Activated T-helper 1 cell treated with Interleukin-2 at 50 U/mL for 16 hours (primary cell): ENCODE measurements at regions not wholly inside any gene's neighbourhood (a gene's known extent, or its start where the extent isn't known, plus 50 kb on each side); places are given as distances from the start of the nearest gene placed in this dataset.

Source experiments
- DNase-seq: peaks from one replicate; pipeline ENCODE4 v3.0.0-alpha.2; 2020; ENCODE audit warnings: low read depth

DNA sequence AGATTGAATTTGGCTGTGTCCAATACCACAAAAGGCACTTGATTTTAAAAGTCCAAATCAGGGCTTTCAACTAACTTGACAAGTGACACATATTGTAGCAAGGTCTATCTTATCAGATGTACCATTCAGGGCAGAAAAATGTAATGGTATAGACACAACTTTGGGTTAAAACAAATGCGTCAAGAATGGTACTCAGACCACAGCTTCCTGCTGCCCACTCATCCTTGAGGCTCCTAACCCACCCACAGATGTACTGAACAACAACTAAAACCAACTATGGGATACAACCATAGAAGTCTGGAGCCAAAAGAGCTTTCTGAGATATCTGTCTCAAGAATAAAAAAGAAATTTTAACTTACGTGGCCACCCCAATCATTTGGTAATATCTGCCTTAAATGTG, 105.2 kb downstream of the RBM43 start:
- DNase-seq, result no peak

DNA sequence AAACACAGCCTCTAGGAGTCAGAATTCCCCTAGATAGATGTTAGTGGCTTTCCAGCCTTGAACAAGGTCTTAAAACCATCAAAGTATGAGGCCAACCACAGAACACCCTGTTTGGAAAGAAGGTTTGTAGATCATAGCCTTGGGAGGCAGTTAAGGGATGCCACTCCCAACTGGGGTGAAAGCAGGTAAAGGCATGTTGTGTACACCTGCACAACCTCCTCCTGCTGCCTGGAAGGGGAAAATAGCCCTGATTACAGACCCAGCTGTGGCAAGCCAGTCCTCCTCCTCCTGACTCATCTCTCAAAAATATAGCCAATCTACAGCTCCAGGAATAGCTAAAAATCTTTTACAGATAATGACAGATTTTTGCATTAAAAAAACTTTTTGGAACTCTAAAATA, 108.1 kb downstream of the RBM43 start:
- DNase-seq, result no peak

DNA sequence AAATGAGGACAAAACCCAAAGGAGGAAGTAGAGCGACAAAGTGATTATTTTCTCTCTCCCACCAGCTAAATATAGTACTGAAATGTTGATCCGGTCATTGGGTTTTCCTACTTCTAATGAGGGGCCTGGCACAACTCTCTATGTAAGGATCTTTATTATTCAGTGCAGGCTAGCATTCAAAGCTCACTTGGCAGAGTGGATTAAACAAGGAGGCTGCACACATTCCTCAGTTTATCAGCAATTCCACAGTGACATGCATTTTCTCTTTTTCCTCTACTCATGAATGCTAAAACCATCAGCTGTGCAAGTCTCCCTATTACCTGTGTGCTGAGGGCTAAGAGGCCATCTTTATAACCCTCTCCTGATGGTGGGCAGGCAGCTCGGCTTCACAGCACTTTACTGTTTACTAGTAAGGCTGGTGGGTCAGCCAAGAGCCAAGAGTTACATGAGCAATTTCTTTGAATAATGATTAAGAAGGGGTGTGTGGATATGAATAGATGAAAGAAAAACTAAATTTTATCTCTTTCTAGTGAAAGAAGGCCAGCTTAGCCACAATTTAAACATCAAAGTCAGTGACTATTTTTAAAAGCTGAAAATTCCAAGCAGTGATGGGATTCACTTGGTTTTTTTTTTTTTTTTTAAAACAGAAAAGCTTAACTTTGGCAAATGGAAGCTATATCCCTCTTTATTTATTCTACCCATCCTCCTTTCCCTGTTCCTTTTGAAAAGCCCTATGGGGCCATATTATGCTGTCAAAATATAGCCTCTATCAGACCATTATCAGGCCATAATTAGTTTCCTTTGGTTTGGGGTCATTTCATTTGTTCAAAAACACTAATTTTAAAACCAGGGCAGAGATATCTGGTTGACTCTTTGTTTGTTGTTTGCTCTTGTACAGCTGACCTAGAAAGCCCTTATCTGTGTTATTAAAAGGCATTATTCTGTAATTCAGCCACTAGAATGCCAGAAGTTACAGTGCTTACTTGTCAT, 111.0 kb downstream of the RBM43 start:
- no peak for DNase-seq

DNA sequence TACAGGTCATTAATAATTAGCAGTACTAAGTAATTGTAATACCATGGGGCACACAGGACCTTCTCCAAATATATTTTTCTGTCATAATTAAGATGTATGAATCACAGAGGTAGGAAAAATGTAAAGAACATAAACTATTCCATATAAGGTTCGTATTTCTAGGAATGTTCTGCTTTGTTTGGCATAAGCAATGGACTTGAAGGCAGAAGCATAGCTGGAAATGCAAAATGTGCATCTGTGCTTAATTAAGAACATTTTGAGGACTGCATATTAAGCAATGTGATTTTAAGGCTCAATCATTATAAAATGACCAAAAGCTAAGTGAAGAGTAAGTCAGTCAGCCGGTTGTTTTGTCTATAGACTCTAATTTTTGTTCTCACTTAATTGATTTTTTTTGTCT, 123.2 kb downstream of the RBM43 start:
- DNase-seq, result no peak

DNA sequence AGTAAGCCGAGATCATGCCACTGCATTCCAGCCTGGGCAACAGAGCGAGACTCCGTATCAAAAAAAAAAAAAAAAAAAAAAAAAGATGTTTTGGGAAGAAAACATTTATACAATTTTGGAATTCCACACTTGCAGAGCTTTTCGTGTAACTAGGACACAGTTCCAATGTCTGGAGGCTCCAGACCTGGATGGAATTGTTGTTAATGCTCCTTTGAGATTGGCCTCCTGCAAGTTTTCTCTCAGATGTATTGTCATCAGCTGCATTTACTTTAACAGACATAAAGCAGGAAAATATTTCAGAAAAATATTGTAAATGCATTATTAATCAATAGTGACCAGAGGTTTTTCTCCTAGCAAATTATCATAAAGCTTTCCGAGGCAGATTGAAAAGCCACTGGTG, 124.1 kb downstream of the RBM43 start:
- no peak for DNase-seq

DNA sequence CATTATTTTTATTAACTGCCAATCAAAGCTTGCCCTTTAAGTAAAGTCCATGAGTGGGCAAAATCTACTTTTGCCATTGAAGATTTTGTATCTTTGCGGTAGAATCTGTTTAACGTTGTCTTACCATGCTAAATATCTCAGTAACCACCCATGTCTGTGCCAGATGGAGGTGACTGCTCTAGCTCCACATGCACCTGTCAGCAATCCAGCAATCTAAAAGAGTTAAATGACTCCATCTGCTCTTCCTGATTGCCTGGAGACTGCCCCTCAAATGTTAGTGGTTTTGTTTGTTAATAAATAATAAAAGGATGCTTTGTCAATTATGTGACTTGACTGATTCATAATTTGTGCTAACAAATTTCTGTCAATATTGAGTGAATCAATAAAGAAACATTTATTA, 141.7 kb downstream of the RBM43 start:
- no peak for DNase-seq

DNA sequence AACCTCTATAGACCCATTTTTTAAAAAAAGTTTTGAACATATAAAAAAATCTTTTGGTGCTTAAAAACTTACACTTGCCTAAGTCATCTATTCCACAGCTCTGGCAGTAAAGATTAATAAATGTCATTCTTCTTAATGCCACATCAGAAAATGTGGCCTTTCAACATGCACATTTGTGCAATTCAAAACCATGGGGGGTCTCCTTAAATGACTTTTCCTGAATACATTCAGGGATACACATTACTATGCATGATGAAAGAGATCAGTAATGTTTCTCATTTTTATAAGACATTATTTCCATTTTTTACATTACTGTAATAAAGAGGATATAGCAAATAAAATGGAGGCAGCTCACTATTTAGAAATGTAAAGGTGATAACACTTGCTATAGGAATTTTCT, 142.3 kb downstream of the RBM43 start:
- no peak for DNase-seq

DNA sequence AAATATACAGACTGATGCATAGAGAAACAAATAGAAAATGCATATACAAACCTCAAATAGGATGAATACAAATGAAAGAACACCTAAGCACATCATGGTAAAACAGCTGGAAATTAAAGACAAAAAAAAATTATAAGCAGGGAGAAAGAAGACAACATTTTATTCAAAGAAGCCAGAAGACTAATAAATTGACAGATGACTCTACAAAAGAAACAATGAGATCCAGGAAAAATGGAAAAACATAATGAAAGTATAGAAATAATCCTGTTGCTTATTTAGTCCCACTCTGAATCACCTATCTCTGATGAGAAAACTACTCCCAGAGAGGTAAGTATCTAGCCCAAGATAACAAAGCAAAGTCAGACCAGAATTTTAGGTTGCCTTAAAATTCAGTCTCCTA, 143.4 kb downstream of the RBM43 start:
- DNase-seq, result no peak

DNA sequence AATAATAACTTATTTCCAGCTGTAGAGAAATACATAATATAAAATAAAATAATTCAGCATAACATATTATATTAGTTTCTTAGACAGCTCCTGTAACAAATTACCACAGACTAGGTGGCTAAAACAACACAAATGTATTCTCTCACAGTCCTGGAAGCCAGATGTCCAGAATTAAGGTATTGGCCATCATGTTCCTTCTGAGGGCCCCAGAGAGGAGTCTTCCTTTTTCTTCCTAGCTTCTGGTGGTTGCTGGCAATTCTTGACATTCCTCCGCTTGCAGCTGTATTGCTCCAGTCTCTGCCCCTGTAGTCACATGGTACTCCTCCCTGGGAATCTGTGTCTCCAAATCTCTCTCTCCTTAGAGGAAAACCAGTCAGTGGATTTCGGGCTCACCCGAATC, 146.8 kb downstream of the RBM43 start:
- no peak for DNase-seq

DNA sequence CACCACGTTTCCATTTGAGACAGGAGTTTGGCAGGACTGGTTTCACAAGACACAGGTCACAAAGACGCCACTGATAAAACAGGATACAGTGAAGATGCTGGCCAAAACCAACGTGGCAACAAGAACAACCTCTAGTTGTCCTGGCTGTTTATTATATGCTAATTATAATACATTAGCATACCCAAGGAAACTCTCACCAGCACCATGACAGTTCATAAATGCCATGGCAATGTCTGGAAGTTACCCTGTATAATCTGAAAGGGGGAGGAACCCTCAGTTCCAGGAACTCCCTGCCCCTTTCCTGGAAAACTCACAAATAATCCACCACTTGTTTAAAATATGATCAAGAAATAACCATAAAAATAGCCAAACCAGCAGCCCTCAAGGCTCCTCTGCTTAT, 148.3 kb downstream of the RBM43 start:
- DNase-seq, result no peak

DNA sequence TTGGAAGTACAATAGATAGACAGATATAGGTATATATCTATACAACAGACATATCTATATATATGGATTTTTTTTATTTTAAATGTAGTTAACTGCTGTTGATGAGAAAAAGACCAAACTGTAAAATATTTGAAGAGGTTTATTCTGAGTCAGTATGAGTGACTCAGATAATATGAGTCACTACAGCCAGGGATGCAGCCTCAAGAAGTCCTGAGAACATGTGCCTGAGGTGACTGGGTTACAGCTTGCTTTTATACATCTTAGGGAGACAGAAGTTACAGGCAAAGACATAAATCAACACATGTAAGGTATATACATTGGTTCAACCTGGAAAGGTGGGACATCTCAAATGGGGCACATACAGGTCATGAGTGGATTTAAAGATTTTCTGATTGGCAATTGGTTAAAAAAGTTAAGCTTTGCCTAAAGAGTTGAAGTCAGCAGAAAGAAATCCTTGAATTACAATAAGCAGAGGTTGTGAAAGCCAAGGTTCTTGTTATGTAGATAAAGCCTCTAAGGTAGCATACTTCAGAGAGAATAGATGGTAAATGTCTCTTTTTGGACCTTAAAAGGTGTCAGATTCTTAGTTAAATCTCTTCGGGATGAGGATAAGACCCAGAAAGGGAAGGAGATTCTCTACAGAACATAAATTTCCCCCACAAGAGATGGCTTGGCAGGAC, 149.9 kb downstream of the RBM43 start:
- no peak for DNase-seq

DNA sequence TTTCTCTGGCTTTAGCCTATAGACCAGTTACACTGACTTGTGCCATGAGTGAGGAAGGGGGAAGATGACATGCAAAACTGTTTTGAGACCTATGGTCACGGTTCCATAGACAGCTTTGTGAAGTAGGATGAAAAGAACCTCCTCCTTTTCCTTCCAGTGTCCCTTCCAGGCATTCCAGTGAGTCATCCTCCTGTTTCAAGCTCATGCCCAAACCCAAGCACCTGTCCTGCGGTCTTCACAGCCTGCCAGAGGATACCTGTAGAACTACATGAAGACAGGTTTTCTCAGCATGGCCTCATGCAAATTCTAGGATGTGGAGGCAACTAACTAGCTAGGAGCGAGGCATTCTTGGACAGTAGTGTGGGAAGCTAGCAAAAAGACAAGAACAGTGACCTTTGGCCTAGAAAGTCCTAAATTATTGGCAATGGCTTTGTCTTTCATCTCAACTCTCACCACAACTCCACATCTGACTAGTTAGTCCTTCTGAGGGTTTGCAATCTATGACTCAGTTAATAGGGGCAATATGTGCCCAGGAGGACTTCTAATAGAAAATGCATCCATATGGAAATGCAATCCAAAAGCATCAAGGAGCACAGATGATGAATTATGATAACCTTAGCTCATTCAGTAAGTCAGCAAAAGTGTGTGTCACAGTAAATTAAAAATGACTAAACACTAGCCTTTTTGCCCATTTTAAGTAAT, 154.7 kb downstream of the RBM43 start:
- no peak for DNase-seq

DNA sequence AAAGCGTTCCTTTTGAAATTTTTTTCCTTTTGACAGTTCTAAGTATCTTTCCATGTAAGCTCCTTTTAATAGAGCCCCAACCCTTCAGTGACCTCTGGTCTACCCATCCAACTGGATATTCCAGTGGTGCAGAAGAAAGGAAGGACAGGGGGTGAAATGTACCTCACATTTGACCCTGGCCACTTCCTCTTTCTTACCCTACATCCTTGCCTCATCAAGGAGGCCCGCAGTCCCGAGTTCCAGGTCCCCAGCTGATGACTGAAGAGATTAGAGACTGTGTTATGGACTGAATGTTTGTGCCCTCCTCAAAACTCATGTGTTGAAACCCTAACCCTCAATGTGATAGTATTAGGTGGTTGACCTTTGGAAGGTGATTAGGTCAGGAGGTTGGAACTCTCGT, 158.1 kb downstream of the RBM43 start:
- DNase-seq, result no peak

DNA sequence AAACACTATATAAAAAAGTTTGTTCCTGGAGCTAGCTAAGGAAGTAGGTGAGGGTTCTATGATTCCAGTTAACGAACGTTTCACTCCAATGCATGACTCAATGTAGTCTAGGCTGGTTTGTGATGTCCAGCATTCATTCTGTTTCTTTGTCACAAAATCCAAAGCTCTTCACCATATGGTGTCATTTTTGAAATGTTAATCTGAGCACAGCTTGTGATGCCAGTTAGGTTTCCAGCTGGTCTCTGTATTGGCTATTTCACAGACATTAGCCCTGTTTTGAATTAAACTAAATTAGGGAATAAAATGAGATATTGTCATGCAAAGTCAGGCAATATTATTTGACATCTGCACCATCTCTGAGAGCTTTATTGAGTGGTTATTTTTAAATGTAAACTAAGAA, 159.4 kb downstream of the RBM43 start:
- DNase-seq, result no peak

DNA sequence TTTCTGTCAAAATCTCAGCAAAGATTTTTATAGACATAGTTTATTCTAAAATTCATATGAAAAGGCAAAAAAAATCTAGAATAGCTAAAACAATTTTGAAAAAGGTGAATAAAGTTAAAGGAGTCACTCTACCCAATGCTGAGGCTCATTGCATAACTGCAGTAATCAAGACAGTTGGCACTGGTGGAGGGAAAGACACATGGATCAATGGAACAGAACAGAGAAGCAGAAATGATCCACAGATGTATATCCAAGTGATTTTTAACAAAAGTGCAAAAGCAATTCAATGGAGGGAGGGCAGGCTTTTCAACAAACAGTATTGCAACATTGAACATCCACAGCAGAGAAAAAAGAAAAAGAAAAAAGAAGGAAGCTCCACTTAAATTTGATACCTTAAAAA, 162.8 kb downstream of the RBM43 start:
- no peak for DNase-seq

DNA sequence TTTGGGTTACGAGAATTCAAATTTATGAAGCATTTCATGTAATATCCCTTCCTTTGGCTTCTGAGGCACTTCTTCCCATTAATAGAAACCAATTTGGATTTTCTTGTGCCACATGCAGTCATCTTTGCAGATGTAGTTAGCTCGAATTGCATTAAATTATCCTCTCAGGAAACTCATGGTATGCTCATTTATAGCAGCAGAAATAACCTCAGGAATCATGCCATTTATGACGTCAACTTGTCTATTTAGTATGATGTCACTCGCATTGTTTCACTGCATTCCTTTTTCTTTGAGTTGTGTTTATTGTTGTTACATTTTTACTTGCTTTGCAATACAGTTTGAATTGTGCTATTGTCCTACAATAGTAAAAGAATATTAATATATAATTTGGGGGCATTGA, 163.8 kb downstream of the RBM43 start:
- no peak for DNase-seq

DNA sequence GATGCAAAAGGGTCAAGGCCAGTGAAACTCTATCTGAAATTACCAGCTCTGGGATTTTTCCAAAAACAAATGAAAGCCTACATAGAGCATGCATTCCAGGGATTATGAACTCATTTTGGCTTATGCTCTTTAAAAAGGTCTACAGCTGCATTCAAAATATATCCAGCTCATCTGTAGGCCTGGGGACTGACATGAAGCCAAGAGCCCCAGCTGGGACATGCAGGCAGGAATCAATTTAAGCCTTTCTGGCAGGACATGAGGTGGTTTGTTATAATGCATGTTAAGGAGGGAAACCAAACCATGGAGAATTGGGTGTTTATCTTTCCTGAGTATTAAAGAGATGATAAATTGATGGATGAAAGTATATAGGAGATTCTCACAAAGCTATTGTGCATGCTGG, 164.5 kb downstream of the RBM43 start:
- DNase-seq, result no peak

DNA sequence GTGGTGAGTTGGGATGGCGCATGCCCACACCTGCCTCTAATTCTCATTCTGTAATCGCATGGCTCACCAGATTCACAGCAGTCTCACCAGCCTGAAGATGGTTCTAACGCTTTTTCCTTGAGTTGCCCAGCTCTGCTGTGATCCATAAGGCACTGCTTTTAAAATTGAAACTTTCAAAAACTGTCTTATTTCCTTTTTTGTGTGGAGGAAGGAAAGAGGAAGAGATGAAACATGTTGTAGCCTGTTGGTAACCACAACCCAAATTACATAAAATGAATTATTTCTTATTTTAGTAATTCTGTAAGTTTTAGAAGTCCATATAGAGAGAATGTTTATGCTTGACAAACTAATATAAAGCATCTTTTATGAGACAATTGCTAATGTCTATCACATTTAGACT, 165.4 kb downstream of the RBM43 start:
- no peak for DNase-seq

DNA sequence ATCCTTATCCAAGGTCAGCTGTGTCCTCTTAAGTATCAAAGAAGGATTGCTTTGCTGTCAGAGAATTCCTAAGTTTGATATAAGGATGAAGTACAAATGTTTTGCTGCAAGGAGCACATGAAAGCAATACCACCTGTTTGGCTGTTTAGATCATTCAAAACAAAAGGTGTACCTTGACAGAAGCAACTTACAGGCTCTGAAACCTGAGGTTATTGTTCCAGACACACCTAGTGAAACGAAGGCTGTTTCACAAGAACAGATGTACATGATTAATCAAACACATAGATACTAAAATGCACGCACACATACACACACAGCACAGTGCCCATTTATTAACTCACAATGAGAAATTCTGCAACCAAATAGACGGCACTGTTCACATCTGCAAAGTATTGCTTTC, 166.2 kb downstream of the RBM43 start:
- no peak for DNase-seq

DNA sequence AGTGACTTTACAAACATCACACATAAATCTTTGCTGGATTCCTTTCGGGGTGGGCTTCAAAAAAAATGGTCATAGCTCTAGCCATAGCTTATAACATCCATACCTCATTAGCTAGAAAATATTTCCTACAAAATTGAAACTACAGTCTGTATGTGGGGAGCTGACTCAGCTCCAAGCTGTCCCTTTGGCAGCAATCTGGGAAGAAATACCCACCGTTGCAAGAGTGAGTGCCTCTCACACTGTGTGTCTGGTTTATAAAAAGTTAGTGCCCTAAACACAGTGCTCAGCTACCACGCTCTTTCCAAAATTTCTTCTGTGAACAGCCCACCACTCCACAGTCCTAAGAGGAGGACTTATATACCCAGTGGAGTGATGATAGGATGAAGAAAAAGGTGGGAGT, 170.1 kb downstream of the RBM43 start:
- no peak for DNase-seq

DNA sequence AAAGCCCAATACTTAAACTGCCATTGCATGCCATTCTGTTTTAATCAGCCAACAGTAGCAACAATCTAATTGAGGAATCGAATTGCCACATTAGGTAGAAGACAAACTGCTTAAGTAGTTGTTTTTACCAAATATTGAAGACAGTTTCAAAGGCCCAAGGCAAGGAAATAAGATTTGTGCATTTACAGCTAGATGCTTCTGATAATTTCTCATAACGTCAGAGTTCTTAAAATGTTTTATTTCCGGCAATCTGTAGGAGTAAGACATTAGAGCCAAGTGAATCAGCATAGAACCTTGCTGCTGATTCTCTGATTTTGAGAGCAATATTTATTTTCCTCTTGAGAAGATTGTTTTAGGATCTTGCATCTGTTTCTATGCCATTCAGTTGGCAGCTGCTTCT, 174.3 kb downstream of the RBM43 start:
- DNase-seq, result no peak

DNA sequence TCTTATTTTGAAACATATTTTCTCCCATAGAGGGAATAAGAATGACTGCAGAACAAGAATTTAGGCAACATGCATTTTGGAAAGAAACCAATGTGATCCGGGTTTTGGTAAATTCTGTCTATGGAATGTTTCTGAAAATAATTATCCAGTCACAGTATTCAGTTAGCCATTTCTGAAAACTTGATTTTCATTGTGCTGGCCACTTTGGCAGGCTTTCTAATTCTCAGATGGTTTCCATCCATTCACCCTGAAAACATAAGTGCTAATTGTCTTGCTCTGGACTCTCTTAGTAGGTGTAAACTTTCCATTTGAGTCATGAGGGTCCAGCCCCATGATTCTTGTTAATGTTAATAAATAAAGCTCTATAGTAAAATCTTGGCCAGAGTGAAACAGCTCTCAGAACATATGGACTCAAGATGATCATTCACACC, 176.5 kb downstream of the RBM43 start:
- DNase-seq, result no peak
